Esophagus muscularis mucosa (tissue), 3 donors: ENCODE measurements at regions not wholly inside any gene's neighbourhood (a gene's known extent, or its start where the extent isn't known, plus 50 kb on each side); places are given as distances from the start of the nearest gene placed in this dataset.
"Not testable (repeated sequence)": the region's sequence is repeated elsewhere in the genome, so short reads cannot be mapped to it uniquely, and the experiment has no call there.

ENCODE experiments used
- POLR2A ChIP-seq: fragments of 450-650 bp; IDR thresholded peaks from one replicate; pipeline ENCODE4 v1.6.1; 2017; ENCODE audit warnings: antibody characterized with exemption, moderate library complexity, mild to moderate bottlenecking, low read depth
- POLR2AphosphoS5 ChIP-seq, 2 donors: sonication (generic); formaldehyde crosslinking; IDR thresholded peaks; one replicate each; pipeline ENCODE4 v1.6.1; 2017; ENCODE audit warnings: antibody characterized with exemption in 2 of 2
- TF ChIP-seq, protein P1 (sequence below), 3 experiments: fragments of 200-600 bp in 2 of 3; fragments of 450-650 bp in 1 of 3; sonication (generic) in 2 of 3; IDR thresholded peaks; one replicate each; pipeline ENCODE4 v1.5.1; 2017 to 2019; ENCODE audit warnings: antibody characterized with exemption in 3 of 3, mild to moderate bottlenecking in 2 of 3, moderate library complexity in 1 of 3

DNA sequence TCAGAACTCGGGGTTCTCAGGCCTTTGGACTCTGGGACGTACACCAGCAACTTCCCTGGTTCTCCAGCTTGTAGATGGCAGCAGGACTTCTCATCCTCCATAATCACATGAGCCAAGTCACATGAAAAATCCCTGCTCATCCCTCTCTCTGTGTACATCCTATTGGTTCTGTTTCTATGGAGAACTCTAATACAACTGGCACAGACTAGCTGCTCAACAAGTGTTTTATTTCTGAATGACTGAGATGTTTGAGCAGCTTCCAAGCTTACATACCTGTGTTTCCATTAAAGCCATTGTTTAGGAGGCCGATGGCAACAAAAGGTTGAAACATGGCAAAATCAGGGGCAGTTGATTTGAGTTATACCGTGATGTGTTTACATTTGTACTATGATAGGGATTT, 122.2 kb upstream of the FAM20C start:
- TF ChIP-seq, protein P1, sequence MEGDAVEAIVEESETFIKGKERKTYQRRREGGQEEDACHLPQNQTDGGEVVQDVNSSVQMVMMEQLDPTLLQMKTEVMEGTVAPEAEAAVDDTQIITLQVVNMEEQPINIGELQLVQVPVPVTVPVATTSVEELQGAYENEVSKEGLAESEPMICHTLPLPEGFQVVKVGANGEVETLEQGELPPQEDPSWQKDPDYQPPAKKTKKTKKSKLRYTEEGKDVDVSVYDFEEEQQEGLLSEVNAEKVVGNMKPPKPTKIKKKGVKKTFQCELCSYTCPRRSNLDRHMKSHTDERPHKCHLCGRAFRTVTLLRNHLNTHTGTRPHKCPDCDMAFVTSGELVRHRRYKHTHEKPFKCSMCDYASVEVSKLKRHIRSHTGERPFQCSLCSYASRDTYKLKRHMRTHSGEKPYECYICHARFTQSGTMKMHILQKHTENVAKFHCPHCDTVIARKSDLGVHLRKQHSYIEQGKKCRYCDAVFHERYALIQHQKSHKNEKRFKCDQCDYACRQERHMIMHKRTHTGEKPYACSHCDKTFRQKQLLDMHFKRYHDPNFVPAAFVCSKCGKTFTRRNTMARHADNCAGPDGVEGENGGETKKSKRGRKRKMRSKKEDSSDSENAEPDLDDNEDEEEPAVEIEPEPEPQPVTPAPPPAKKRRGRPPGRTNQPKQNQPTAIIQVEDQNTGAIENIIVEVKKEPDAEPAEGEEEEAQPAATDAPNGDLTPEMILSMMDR (IDR thresholded peaks at IDR 0.05), result not testable (repeated sequence)
- TF ChIP-seq POLR2AphosphoS5 (IDR thresholded peaks at IDR 0.05); POLR2A: not testable (repeated sequence)
